ENCODE measurements at regions not wholly inside any gene's neighbourhood (a gene's known extent, or its start where the extent isn't known, plus 50 kb on each side); places are given as distances from the start of the nearest gene placed in this dataset.

- no peak for DNase-seq (ENCODE audit: low read depth in 2 of 2)
Observed at GRCh38 chr11:127607487-127608085, 607.0 kb upstream of the KIRREL3 start.

- DNase-seq (ENCODE audit: low read depth in 2 of 2) = no peak
Observed at GRCh38 chr11:127601578-127601977, 601.0 kb upstream of the KIRREL3 start.

- no peak for DNase-seq (ENCODE audit: low read depth in 2 of 2)
Observed at GRCh38 chr11:127600674-127601073, 600.1 kb upstream of the KIRREL3 start.

GRCh38 chr11:127598476-127598875, 597.9 kb upstream of the KIRREL3 start:
- DNase-seq (ENCODE audit: low read depth in 2 of 2) = no peak

- DNase-seq (ENCODE audit: low read depth in 2 of 2) = no peak
Observed at GRCh38 chr11:127596433-127596832, 595.9 kb upstream of the KIRREL3 start.

- DNase-seq (ENCODE audit: low read depth in 2 of 2) = no peak
Observed at GRCh38 chr11:127592371-127592770, 591.8 kb upstream of the KIRREL3 start.

- no peak for DNase-seq (ENCODE audit: low read depth in 2 of 2)
Observed at GRCh38 chr11:127590314-127590713, 589.7 kb upstream of the KIRREL3 start.

- DNase-seq (ENCODE audit: low read depth in 2 of 2) = no peak
Observed at GRCh38 chr11:127588431-127588830, 587.9 kb upstream of the KIRREL3 start.

- DNase-seq (ENCODE audit: low read depth in 2 of 2) = no peak
Observed at GRCh38 chr11:127587511-127587910, 586.9 kb upstream of the KIRREL3 start.

- no peak for DNase-seq (ENCODE audit: low read depth in 2 of 2)
Observed at GRCh38 chr11:127576210-127576609, 575.6 kb upstream of the KIRREL3 start.

- no peak for DNase-seq (ENCODE audit: low read depth in 2 of 2)
Observed at GRCh38 chr11:127574478-127574877, 573.9 kb upstream of the KIRREL3 start.

- no peak for DNase-seq (ENCODE audit: low read depth in 2 of 2)
Observed at GRCh38 chr11:127568891-127569290, 568.3 kb upstream of the KIRREL3 start.

GRCh38 chr11:127567237-127567932, 566.8 kb upstream of the KIRREL3 start:
- no peak for DNase-seq (ENCODE audit: low read depth in 2 of 2)

- DNase-seq (ENCODE audit: low read depth in 2 of 2) = no peak
Observed at GRCh38 chr11:127564810-127565209, 564.2 kb upstream of the KIRREL3 start.

GRCh38 chr11:127559978-127560377, 559.4 kb upstream of the KIRREL3 start:
- no peak for DNase-seq (ENCODE audit: low read depth in 2 of 2)

- DNase-seq (ENCODE audit: low read depth in 2 of 2) = no peak
Observed at GRCh38 chr11:127552446-127552845, 551.9 kb upstream of the KIRREL3 start.

GRCh38 chr11:127531167-127531566, 530.6 kb upstream of the KIRREL3 start:
- DNase-seq (ENCODE audit: low read depth in 2 of 2) = no peak

- no peak for DNase-seq (ENCODE audit: low read depth in 2 of 2)
Observed at GRCh38 chr11:127528297-127528696, 527.7 kb upstream of the KIRREL3 start.

GRCh38 chr11:127524618-127525017, 524.0 kb upstream of the KIRREL3 start:
- DNase-seq (ENCODE audit: low read depth in 2 of 2) = no peak

- DNase-seq (ENCODE audit: low read depth in 2 of 2) = no peak
Observed at GRCh38 chr11:127521413-127521812, 520.8 kb upstream of the KIRREL3 start.

GRCh38 chr11:127507851-127508250, 507.3 kb upstream of the KIRREL3 start:
- DNase-seq (ENCODE audit: low read depth in 2 of 2) = no peak

GRCh38 chr11:127506647-127507046, 506.1 kb upstream of the KIRREL3 start:
- DNase-seq (ENCODE audit: low read depth in 2 of 2) = no peak

GRCh38 chr11:127506126-127506525, 505.6 kb upstream of the KIRREL3 start:
- no peak for DNase-seq (ENCODE audit: low read depth in 2 of 2)

- DNase-seq (ENCODE audit: low read depth in 2 of 2) = no peak
Observed at GRCh38 chr11:127496165-127496564, 495.6 kb upstream of the KIRREL3 start.
